ENCODE measurements at regions not wholly inside any gene's neighbourhood (a gene's known extent, or its start where the extent isn't known, plus 50 kb on each side); places are given as distances from the start of the nearest gene placed in this dataset.

GRCh38 chr3:48082580-48083184 lies 66.5 kb upstream of the MAP4 start:
- H3K27me3 Mint-ChIP-seq (ENCODE audit: low read depth), result no peaks in the 10 kb centered on the region
- Histone ChIP-seq H3K9ac (ENCODE audit: extremely low read depth, insufficient read length, low read length) (no peak overlapping the region), H4K8ac (replicated peaks; ENCODE audit: insufficient read length, low read depth, low read length) (no peak overlapping the region), H4K91ac (ENCODE audit: insufficient read length, low read depth, low read length) (no peak overlapping the region), H3K14ac (ENCODE audit: insufficient read depth, low read length) (no peak overlapping the region), H2AFZ (ENCODE audit: low read length) (no peak overlapping the region), H4K5ac (ENCODE audit: insufficient read length, low read depth, low read length) (no peak overlapping the region), H3T11ph (ENCODE audit: low read length) (no peak overlapping the region), H3K4ac (ENCODE audit: low read depth, low read length) (no peak overlapping the region), H3K23ac (ENCODE audit: insufficient read length, low read depth, low read length) (no peak overlapping the region), H3K4me2 (ENCODE audit: insufficient read depth, insufficient read length, low read length) (no peak overlapping the region), H3K4me1 (ENCODE audit: insufficient read depth, low read length) (no peaks in the 10 kb centered on the region; the same call in 1 of the 2 replicates), H2BK15ac (ENCODE audit: low read depth, low read length) (no peak overlapping the region), H3K56ac (ENCODE audit: insufficient read length, low read depth, low read length) (no peak overlapping the region), H2BK20ac (ENCODE audit: low read depth, low read length, poor library complexity, severe bottlenecking) (no peak overlapping the region), H3K23me2 (ENCODE audit: insufficient read length, low read depth, low read length, poor library complexity, severe bottlenecking) (peaks cover 1% of the 10 kb centered on the region), H3K18ac (ENCODE audit: insufficient read length, low read depth, low read length) (no peak overlapping the region), H3K27me3 (ENCODE audit: insufficient read depth, low read length) (no peaks in the 10 kb centered on the region), H3K9me3 (ENCODE audit: control insufficient read depth, low read depth, low read length) (no peaks in the 10 kb centered on the region), H3K27ac (ENCODE audit: insufficient read length, low read depth, low read length) (no peak overlapping the region), H2BK5ac (ENCODE audit: insufficient read length, low read length) (no peak overlapping the region), H3K79me1 (ENCODE audit: insufficient read depth, low read depth, low read length, poor library complexity, severe bottlenecking) (peaks cover 7% of the 10 kb centered on the region), H2BK12ac (ENCODE audit: insufficient read length, low read depth, low read length) (no peak overlapping the region), H3K79me2 (ENCODE audit: insufficient read depth, low read length) (peaks cover 40% of the 10 kb centered on the region; the same call in 1 of the 2 replicates), H4K20me1 (ENCODE audit: control insufficient read depth, insufficient read depth, insufficient read length) (no peaks in the 10 kb centered on the region), H2AK5ac (ENCODE audit: insufficient read length, low read length) (no peak overlapping the region), H2BK120ac (ENCODE audit: low read depth, low read length, poor library complexity, severe bottlenecking) (no peak overlapping the region)
- TF ChIP-seq CTCF (conservative IDR thresholded peaks at IDR 0.05), result no peak
- H3K9me3 Mint-ChIP-seq, result no peaks in the 10 kb centered on the region
- peaks cover 15 to 23% (median 19%) of the 10 kb centered on the region in 3 experiments for H3K36me3 Mint-ChIP-seq (ENCODE audit: insufficient read depth in 1 of 3, low read depth in 3 of 3)
- H3K27ac Mint-ChIP-seq, result no peak overlapping the region
- DNase-seq, result no peak
- H3K4me1 Mint-ChIP-seq, result peaks cover 11 to 22% of the 10 kb centered on the region in 2 experiments
- no peak overlapping the region for H3K4me3 Mint-ChIP-seq
- no CpG with 5 or more reads among the region's 4 CpGs for WGBS (ENCODE audit: extremely low coverage, insufficient read length, low lambda C conversion rate)
